Renal cortical epithelial cell (primary cell): ENCODE measurements at regions not wholly inside any gene's neighbourhood (a gene's known extent, or its start where the extent isn't known, plus 50 kb on each side); places are given as distances from the start of the nearest gene placed in this dataset.

Experiments used
- DNase-seq: peaks from one replicate; pipeline ENCODE4 v3.0.0-alpha.2; 2011; ENCODE audit warnings: low read depth

- no peak for DNase-seq
Measured at GRCh38 chr22:48700566-48701295, 1126.9 kb downstream of the BRD1 start.

GRCh38 chr22:48700180-48700565, 1127.5 kb downstream of the BRD1 start:
- no peak for DNase-seq

GRCh38 chr22:48699511-48699910, 1128.2 kb downstream of the BRD1 start:
- no peak for DNase-seq

DNA sequence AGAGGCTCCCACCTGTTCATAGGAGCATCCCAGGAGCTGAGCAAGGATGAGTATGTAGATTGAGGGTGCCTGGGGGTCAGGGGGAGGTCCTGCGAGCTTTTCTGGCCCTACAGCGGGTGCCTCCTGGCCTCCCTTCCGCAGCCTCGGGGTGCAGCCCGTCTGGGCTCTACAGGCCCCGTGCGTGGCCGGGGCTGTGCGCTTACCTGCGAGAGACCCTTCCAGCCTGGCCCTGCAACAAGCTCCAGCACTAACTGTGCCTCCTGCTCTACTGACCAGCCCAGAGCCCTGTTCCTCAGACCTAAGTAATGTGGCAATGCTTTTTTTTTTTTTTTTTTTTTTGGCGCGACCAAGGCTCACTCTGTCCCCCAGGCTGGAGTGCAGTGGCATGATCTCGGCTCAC, 1129.1 kb downstream of the BRD1 start:
- DNase-seq, result no peak

- no peak for DNase-seq
Measured at GRCh38 chr22:48697694-48698276, 1129.9 kb downstream of the BRD1 start.

DNA sequence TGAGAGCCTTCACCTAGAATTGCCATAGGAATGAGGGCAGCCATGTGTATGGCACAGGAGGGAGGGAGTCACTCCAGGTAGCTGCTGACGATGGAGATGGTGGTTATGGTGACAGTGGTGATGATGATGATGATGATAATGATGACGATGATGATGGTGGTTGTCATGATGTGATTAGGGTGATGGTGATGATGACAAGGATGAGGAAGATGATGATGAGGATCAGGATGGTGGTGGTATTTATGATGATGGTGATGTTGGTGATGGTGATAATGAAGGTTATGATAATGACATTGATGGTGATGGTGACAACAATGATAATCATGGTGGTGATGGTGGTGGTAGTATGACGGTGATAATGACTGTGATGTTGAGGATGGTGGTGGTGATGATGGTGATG, 1130.5 kb downstream of the BRD1 start:
- no peak for DNase-seq

DNA sequence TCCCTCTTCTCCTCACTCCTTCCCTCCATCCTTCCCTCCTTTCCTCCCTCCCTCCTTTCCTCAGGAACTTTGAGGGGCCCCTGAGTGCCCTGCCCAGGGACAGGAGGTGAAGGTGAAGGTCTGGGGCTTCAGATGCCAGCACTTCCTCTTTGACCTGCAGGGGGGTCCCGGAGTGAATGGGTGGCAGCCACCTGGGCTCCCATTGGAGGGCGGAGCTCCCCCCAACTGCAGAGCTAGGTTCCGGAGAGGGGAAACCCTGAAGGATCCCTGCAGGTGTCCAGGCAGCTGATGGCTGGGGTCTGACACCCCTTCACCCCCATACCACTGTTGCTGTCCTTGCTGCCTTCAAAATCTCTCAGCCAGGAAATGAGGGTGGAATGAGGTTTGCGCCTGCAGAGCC, 1131.3 kb downstream of the BRD1 start:
- no peak for DNase-seq

DNA sequence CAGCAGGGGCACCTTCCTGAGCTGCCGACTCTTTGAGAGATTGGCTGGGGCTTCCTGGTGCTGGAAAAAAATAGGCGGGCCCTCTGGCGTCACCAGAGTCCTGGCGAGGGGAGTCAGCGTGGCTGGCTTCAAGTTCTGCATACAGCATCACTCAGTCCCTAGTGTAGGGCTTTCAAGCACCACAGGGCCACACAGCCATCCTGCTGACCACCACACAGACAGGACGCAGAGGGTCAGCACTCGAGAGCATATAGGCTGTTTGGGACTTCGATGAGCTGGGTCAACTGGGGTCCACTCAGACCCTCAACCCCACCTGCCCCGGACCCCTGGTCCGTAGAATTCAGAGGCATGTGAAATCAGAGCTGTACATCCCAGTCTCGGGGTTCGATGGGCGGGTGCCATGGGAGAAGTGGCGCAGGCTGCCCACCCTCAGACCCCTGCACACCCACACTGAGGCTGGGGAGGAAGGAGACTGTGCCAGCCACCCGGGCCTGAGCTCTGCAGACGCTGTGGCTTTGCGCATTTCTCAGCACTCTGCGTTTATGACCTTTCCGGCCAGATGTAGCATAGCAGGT, 1131.9 kb downstream of the BRD1 start:
- no peak for DNase-seq

- no peak for DNase-seq
Measured at GRCh38 chr22:48695251-48695650, 1132.4 kb downstream of the BRD1 start.

- DNase-seq, result no peak
Measured at GRCh38 chr22:48694296-48694883, 1133.3 kb downstream of the BRD1 start.

DNA sequence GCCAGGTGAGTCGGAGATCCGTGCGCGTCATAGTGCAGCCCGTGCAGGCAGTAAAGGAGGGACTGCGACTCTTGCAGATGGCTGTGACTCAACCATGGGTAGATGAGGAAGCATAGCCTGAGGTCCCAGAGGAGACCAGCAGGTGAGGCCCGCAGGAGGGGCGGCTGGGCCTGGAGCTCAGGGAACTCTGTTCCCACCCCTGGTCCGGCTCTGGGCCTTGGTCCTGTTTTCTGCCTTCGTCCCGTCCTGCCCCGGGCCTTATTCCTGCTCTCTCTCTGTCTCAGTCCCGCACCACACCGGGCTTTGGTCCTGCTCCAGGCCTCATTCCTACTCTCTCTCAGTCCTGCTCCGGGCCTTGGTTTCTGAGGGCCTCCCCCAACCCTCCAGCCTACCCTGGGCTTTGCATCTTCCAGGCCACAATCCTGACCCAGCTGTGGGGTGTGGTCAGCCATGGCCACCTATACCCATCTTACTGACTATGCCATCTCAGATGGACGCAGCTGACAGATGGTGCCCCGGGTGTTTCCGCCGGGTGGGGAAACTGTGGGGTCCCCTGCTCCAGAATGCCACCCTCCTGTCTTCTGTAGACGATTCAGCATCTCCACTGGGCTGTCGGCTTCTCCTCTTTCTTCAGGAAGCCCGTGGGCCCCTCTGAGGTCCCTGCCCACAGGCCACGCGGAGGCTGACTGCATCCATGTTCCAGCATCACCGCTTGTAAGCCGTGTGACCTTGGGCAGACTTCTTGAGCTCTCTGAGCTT, 1134.1 kb downstream of the BRD1 start:
- DNase-seq, result no peak

DNA sequence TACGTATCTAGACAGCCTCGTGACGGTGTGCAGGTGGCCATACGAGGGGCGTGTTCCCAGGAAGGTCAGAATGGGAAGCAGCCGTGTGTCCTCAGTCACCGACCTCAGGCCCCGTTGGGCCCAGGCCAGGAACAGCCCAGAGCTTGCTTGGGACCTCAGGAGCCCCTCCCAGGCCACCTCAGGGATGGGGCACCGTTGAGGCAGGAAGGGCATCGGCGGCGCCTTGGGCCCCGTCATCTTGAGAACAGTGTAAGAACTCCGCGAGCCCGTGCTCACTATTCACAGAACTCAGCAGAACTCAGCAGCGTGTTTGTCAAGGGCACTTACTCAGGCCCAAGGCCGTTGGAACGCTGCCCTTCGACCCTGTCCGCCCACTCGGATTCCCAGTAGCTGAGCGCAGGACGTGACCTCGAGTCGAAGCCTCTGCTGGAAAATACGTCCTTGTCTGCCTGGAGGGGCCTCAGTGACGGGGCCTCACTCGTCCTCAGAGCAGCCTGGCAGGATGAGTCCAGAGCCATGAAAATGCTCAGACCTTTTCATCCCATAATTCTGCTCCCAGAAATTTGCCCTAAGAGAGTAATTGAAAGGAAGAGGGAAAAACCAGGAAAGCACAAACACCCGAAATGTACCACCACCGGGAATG, 1134.8 kb downstream of the BRD1 start:
- no peak for DNase-seq

DNA sequence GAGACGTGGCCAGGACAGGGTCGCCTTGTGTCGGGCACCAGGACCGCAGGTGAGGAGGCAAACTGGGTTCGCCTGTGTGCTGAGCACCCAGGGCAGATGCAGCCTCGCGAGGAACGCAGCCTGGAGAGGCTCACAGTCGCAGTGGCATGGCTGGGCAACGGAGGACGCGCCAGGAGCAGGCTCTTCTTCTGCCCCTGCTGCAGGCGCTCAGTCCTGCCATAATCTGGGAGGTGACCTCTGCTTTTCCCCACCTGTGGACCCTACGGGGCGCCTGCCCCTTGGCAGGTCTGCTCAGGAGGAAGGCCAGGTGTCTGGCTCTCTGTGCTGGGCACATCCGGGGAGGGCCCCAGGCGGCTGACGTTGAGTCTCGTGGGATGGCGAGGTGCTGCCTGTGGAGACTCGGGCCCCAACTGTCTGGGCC, 1136.2 kb downstream of the BRD1 start:
- no peak for DNase-seq

- no peak for DNase-seq
Measured at GRCh38 chr22:48690583-48691317, 1136.9 kb downstream of the BRD1 start.

GRCh38 chr22:48689206-48689605, 1138.5 kb downstream of the BRD1 start:
- DNase-seq, result no peak

- DNase-seq, result no peak
Measured at GRCh38 chr22:48688366-48688765, 1139.3 kb downstream of the BRD1 start.

- DNase-seq, result no peak
Measured at GRCh38 chr22:48687606-48688005, 1140.1 kb downstream of the BRD1 start.

- no peak for DNase-seq
Measured at GRCh38 chr22:48686694-48687302, 1140.9 kb downstream of the BRD1 start.

- no peak for DNase-seq
Measured at GRCh38 chr22:48685767-48686166, 1141.9 kb downstream of the BRD1 start.

DNA sequence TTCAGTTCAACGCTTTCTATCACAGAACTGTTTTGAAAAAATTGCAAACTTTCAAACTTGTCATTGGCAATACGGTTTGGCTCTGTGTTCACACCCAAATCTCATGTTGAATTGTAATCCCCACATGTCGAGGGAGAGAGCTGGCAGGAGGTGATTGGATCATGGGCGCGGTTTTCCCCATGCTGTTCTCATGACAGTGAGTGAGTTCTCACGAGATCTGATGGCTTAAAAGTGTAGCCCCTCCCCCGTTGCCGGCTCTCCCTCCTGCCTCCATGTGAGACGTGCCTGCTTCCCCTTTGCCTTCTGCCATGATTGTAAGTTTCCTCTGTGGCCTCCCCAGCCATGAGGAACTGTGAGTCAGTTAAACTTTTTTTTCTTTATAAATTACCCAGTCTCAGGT, 1144.0 kb downstream of the BRD1 start:
- no peak for DNase-seq

DNA sequence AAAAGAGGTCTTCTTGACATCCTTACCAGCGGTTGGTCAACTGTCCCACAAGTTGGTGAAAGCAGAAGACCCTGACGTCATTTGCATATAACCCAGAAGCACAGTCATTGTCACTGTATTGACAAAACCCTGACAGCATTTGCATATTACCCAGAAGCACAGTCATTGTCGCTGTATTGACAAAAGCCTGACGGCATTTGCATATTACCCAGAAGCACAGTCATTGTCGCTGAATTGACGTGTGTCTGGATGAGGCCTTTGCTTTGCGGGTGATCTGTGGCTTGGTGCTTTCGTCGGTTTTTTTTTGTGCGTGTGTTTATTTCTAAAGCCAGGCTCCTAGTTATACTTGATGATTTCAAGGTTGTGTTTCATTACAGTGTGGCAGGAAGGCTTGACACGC, 1145.2 kb downstream of the BRD1 start:
- DNase-seq, result no peak
